ENCODE measurements at regions not wholly inside any gene's neighbourhood (a gene's known extent, or its start where the extent isn't known, plus 50 kb on each side); places are given as distances from the start of the nearest gene placed in this dataset.

- TF ChIP-seq CTCF (conservative IDR thresholded peaks at IDR 0.05), result no peak
- no peak for TF ChIP-seq ZFX (IDR thresholded peaks at IDR 0.05)
These were observed 167.9 kb upstream of the UBASH3B start for GRCh38 chr11:122487669-122488068.

Measured in C4-2B (cell line).